Cardiac muscle cell (in vitro differentiated cells and primary cell): ENCODE measurements at regions not wholly inside any gene's neighbourhood (a gene's known extent, or its start where the extent isn't known, plus 50 kb on each side); places are given as distances from the start of the nearest gene placed in this dataset.
"Not testable (repeated sequence)": the region's sequence is repeated elsewhere in the genome, so short reads cannot be mapped to it uniquely, and the experiment has no call there.

Experiments
- DNase-seq, 2 donors: peaks; one replicate each; pipeline versions ENCODE4 v3.0.0 to v3.0.0-alpha.2; 2010 to 2017; ENCODE audit warnings: low read depth in 1 of 2, low spot score in 1 of 2
- H3K27ac ChIP-seq: fragments of 200-600 bp; sonication (generic); 2 replicates; pipeline ENCODE4 v1.5.1; 2016
- H3K27me3 ChIP-seq: fragments of 200-600 bp; sonication (generic); 2 replicates; pipeline ENCODE4 v1.6.0; 2016; ENCODE audit warnings: control low read depth
- H3K36me3 ChIP-seq: fragments of 200-600 bp; sonication (generic); 2 replicates; pipeline ENCODE4 v1.5.1; 2016; ENCODE audit warnings: control low read depth
- H3K4me1 ChIP-seq: fragments of 200-600 bp; sonication (generic); 2 replicates; pipeline ENCODE4 v1.8.1; 2017; ENCODE audit warnings: low read depth, mild to moderate bottlenecking, mixed run types
- H3K4me3 ChIP-seq: fragments of 200-600 bp; sonication (generic); 2 replicates; pipeline ENCODE4 v1.5.1; 2016; ENCODE audit warnings: mild to moderate bottlenecking
- H3K9me3 ChIP-seq: fragments of 200-600 bp; sonication (generic); 2 replicates; pipeline ENCODE4 v1.5.1; 2017; ENCODE audit warnings: low read depth, mild to moderate bottlenecking, control low read depth
- TF ChIP-seq, protein P1 (sequence below): IDR thresholded peaks from 2 replicates; pipeline ENCODE4 v1.5.1; 2012; ENCODE audit warnings: low read depth, mild to moderate bottlenecking, low read length

DNA sequence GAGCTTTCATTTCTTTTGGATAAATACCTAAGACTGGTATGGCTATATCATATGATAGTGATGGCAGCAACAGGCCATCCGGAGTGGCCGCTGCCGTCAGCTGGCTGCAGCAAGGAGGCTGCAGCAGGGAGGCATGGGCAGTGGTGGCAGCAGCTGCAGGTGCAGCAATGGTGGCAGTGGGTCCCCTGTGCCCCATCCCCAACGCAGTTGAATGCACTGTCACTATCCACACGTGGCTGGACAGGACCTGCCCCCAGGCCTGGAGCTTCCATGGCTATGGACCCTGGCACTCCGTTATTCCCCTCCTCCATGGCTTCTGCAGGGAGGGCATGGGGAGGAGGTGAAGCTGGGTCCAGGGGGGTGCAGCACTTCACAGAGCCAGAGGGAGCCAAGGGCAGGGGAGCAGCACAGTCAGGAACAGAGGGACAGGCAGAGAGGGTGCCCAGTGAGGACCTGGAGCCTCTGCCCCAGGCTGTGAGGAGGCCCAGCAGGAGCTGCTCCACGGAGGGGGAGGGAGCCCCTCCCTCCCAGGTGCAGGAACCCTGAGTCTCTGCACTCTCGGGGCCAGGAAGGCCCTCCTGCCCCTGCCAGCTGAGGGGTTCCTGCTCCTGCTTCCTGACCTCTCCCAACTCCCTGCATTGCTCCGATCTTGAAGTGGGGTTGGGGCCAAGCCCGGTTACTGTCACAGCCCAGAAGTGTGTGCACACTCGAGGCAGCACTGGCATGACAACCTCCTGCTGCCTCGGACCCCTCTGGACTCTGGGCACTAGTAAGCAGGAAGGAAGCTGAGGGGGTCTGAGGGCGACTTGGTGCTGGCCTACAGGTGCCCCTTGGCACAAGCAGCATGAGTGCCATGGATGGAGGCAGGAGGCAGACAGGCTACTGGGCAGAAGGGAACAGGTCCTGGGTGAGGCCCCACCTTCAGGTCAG, 466.3 kb downstream of the GUCY1A2 start:
- Histone ChIP-seq H3K4me3 (no peak overlapping the region), H3K36me3 (no peaks in the 10 kb centered on the region), H3K9me3 (no peaks in the 10 kb centered on the region), H3K27me3 (no peaks in the 10 kb centered on the region), H3K4me1 (no peaks in the 10 kb centered on the region), H3K27ac (no peak overlapping the region)
- TF ChIP-seq, protein P1, sequence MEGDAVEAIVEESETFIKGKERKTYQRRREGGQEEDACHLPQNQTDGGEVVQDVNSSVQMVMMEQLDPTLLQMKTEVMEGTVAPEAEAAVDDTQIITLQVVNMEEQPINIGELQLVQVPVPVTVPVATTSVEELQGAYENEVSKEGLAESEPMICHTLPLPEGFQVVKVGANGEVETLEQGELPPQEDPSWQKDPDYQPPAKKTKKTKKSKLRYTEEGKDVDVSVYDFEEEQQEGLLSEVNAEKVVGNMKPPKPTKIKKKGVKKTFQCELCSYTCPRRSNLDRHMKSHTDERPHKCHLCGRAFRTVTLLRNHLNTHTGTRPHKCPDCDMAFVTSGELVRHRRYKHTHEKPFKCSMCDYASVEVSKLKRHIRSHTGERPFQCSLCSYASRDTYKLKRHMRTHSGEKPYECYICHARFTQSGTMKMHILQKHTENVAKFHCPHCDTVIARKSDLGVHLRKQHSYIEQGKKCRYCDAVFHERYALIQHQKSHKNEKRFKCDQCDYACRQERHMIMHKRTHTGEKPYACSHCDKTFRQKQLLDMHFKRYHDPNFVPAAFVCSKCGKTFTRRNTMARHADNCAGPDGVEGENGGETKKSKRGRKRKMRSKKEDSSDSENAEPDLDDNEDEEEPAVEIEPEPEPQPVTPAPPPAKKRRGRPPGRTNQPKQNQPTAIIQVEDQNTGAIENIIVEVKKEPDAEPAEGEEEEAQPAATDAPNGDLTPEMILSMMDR: no peak
- no peak for DNase-seq

DNA sequence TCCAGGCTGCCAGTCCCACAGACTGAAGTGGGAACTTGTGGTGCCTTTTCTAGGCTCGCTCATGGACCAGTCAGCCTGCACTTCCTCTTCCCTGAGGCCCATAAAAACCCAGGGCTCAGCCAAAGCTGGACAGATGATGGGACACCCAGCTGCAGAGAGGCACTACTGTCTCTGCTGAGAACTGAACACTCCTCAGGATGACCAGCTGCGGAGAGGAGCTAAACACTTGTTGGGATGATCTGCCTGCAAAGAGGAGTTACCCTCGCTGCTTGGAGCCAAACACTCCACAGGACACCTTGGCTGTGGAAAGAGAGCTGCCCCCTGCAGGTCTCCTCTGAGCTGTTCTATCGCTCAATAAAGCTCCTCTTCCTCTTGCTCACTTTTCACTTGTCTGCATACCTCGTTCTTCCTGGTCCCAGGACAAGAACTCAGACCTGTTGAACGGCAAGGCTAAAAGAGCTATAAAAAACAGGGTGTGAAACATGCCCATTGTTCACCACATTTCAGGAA, 465.5 kb downstream of the GUCY1A2 start:
- H3K27ac ChIP-seq: no peak overlapping the region

DNA sequence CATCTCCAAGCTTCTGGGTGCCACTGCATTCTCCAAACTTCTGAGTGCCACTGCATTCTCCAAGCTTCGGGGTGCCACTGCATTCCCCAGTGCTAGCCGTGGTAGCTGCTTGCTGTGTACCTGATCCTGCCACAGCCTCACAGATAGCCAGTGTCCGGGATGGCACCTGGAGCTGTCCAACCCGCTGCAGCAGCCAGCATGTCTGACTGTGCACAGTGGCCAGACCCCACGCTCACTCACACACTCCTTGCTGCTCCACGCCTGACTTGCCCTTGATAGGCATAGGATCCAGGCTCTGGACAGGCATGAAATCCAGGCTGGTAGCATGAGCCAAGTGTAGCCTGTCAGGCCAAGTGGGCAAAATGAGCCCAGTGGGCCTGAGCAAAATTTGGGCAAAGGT, 465.0 kb downstream of the GUCY1A2 start:
- Histone ChIP-seq H3K4me3 (no peak overlapping the region), H3K27me3 (no peaks in the 10 kb centered on the region), H3K4me1 (no peaks in the 10 kb centered on the region), H3K9me3 (no peaks in the 10 kb centered on the region), H3K27ac (no peak overlapping the region), H3K36me3 (no peaks in the 10 kb centered on the region)
- DNase-seq: no peak
- TF ChIP-seq, protein P1: no peak

More for the DNA sequence above, 465.5 kb downstream of the GUCY1A2 start:
- TF ChIP-seq, protein P1: no peak
- Histone ChIP-seq H3K9me3 (no peaks in the 10 kb centered on the region), H3K4me1 (no peaks in the 10 kb centered on the region), H3K27me3 (no peaks in the 10 kb centered on the region), H3K36me3 (no peaks in the 10 kb centered on the region), H3K4me3 (no peak overlapping the region)
- no peak for DNase-seq

DNA sequence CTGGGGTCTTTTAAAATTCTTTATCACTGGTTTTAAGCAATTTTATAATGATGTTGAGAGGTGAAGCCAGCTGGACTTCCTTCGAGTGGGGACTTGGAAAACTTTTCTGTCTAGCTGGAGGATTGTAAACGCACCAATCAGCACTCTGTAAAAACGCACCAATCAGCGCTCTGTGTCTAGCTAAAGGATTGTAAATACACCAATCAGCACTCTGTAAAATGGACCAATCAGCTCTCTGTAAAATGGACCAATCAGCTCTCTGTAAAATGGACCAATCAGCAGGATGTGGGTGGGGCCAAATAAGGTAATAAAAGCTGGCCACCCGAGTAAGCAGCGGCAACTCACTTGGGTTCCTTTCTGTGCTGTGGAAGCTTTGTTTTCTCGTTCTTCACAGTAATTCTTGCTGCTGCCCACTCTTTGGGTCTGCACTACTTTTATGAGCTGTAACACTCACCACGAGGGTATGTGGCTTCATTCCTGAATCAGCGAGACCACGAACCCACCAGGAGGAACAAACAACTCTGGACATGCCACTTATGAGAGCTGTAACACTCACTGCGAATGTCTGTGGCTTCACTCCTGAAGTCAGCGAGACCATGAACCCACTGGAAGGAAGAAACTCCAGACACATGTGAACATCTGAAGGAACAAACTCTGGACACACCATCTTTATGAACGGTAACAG, 462.6 kb downstream of the GUCY1A2 start:
- not testable (repeated sequence) for DNase-seq, H3K36me3 ChIP-seq, H3K4me1 ChIP-seq, H3K4me3 ChIP-seq, H3K9me3 ChIP-seq, H3K27me3 ChIP-seq, H3K27ac ChIP-seq

DNA sequence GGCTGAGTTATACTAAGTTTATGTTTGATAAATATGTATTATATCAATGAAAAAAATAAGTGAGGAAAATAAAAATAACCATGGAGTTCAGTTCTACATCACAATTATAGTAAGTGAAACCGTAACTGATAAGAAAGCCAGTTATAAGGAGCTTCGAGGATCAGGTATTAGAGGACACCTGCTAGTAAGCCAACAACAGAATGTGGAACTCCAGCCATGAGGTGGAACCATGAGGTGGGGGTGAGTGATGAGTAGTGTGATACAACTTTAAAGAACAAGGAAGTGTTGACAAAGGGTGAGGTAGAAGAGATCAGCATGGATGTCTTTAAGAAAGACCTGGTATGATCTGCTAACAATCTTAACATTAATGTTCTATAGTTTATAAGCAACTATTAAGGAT, 452.9 kb downstream of the GUCY1A2 start:
- no peak for DNase-seq
- Histone ChIP-seq H3K9me3 (no peaks in the 10 kb centered on the region), H3K36me3 (no peaks in the 10 kb centered on the region), H3K4me1 (no peaks in the 10 kb centered on the region), H3K27ac (no peak overlapping the region), H3K27me3 (no peaks in the 10 kb centered on the region), H3K4me3 (no peak overlapping the region)
- TF ChIP-seq, protein P1: no peak

DNA sequence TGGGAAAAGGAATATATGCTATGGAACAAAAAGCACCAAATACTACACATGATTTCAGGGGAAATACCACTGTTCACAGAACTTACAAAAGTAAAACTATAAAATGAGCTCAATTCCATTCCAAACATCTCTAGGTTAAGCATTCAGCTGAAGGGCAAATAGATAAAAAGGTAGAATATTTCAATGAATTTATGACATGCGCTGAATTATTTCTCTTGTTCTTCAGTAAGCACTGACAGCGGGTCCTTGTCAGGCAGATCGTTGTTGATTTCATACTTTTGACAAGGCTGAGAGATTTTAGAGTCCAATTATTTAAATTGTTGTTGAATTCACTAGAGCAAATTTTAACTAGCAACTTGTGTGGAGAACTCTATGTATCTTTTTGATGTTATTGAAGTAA, 449.6 kb downstream of the GUCY1A2 start:
- Histone ChIP-seq H3K4me3 (no peak overlapping the region), H3K36me3 (no peaks in the 10 kb centered on the region)
- DNase-seq: no peak

DNA sequence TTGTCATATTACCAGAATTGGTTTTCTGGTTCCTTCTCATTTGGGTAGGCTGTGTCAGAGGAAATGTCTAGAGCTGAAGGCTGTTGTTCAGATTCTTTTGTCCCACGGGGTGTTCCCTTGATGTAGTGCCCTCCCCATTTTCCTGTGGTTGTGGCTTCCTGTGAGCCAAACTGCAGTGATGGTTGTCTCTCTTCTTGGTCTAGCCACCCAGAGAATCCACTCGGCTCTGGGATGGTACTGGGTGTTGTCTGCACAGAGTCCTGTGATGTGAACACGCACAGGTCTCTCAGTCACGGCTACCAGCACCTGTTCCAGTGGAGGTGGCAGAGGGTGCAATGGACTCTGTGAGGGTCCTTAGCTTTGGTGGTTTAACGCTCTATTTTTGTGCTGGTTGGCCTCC, 440.9 kb downstream of the GUCY1A2 start:
- DNase-seq, H3K36me3 ChIP-seq, H3K4me3 ChIP-seq, H3K27me3 ChIP-seq, H3K4me1 ChIP-seq, H3K9me3 ChIP-seq, H3K27ac ChIP-seq: not testable (repeated sequence)

More for the DNA sequence above, 449.6 kb downstream of the GUCY1A2 start:
- H3K4me1 ChIP-seq: no peaks in the 10 kb centered on the region
- no peak overlapping the region for H3K27ac ChIP-seq
- no peaks in the 10 kb centered on the region for H3K27me3 ChIP-seq
- H3K9me3 ChIP-seq: no peaks in the 10 kb centered on the region
- TF ChIP-seq, protein P1: no peak
